GM12878 (cell line): ENCODE measurements at regions not wholly inside any gene's neighbourhood (a gene's known extent, or its start where the extent isn't known, plus 50 kb on each side); places are given as distances from the start of the nearest gene placed in this dataset.

ENCODE experiments used
- ATAC-seq: fragments of 200-7000 bp; cut with Tn5 transposase; 3 replicates; pipeline ENCODE4 v1.9.1; 2020; ENCODE audit warnings: mild to moderate bottlenecking, moderate library complexity
- BruUV-seq: library from RNA; stranded (reverse); fragments of 400-500 nt; replicated peaks from 2 replicates; lab custom pipeline; 2021; lab: Mats Ljungman, UMichigan
- CTCF ChIA-PET: fragments of 300-600 bp; sonication (Branson Sonifier 250); formaldehyde crosslinking; extraction: SDS; loops from one replicate; lab custom pipeline; 2021; ENCODE audit warnings: inconsistent platforms; lab: Yijun Ruan, JAX
- POLR2A ChIA-PET: fragments of 350-600 bp; formaldehyde crosslinking; extraction: SDS; loops from one replicate; lab custom pipeline; 2021; ENCODE audit warnings: inconsistent platforms; lab: Charles Lee
- RAD21 ChIA-PET: fragments of 300-600 bp; sonication (Branson Sonifier 250); formaldehyde crosslinking; loops from one replicate; lab custom pipeline; 2023; ENCODE audit warnings: antibody characterized with exemption; ENCODE audit not compliant: unreplicated experiment; lab: Charles Lee
- SMC1A ChIA-PET: fragments of 300-600 bp; sonication (Branson Sonifier 250); formaldehyde crosslinking; loops from one replicate; lab custom pipeline; 2023; ENCODE audit not compliant: unreplicated experiment, uncharacterized antibody; lab: Charles Lee
- DNase-seq: peaks from one replicate; pipeline ENCODE4 v3.0.0-alpha.2; 2011; ENCODE audit warnings: low read depth, low spot score
- FAIRE-seq: peaks from 3 replicates; lab custom pipeline; 2011; peaks lifted over from hg19 to GRCh38; lab: Jason Lieb, UNC
- H2AFZ ChIP-seq: 2 replicates; pipeline ENCODE4 v1.6.0; 2011; ENCODE audit warnings: low read depth, low read length, control low read depth; ENCODE audit not compliant: control insufficient read depth
- H3K27ac ChIP-seq: 2 replicates; pipeline ENCODE4 v1.5.1; 2011; ENCODE audit warnings: control low read depth; ENCODE audit not compliant: control insufficient read depth, insufficient read depth
- H3K27me3 ChIP-seq, 2 experiments: replicated peaks in 1 of 2; 2 replicates each; pipeline versions ENCODE4 v1.6.0 to v1.6.1; 2011; ENCODE audit warnings: low read length in 1 of 2; ENCODE audit not compliant: control insufficient read depth in 2 of 2, insufficient read depth in 2 of 2
- H3K36me3 ChIP-seq, 2 experiments: 2 replicates each; pipeline ENCODE4 v1.5.1; 2011; ENCODE audit warnings: low read length in 1 of 2; ENCODE audit not compliant: control insufficient read depth in 2 of 2, insufficient read depth in 2 of 2
- H3K4me1 ChIP-seq: 2 replicates; pipeline ENCODE4 v1.6.1; 2011; ENCODE audit warnings: mild to moderate bottlenecking, low read length, moderate library complexity, mixed read lengths; ENCODE audit not compliant: control insufficient read depth, insufficient read depth
- H3K4me2 ChIP-seq: 2 replicates; pipeline ENCODE4 v1.6.0; 2011; ENCODE audit warnings: control low read depth; ENCODE audit not compliant: control insufficient read depth, insufficient read depth
- H3K4me3 ChIP-seq: fragments of 200-600 bp; sonication (generic); 2 replicates; pipeline ENCODE4 v1.5.1; 2016
- H3K79me2 ChIP-seq: 2 replicates; pipeline ENCODE4 v1.6.0; 2011; ENCODE audit warnings: low read length; ENCODE audit not compliant: control insufficient read depth, insufficient read depth
- H3K9ac ChIP-seq: 2 replicates; pipeline ENCODE4 v1.8.0; 2011; ENCODE audit warnings: low read length, control low read depth, mixed read lengths; ENCODE audit not compliant: control insufficient read depth, insufficient read depth
- H3K9me3 ChIP-seq: replicated peaks from 3 replicates; pipeline ENCODE4 v1.5.1; 2011; ENCODE audit warnings: mild to moderate bottlenecking, low read length; ENCODE audit not compliant: control insufficient read depth, insufficient read depth
- H4K20me1 ChIP-seq: 2 replicates; pipeline ENCODE4 v1.6.0; 2011; ENCODE audit not compliant: control insufficient read depth, insufficient read depth
- BHLHE40 ChIP-seq, 2 experiments: fragments of 450-650 bp in 1 of 2; IDR thresholded peaks; 2 replicates each; pipeline ENCODE4 v1.6.1; 2011 to 2017; ENCODE audit warnings: low read depth in 2 of 2, borderline replicate concordance in 1 of 2, improper control_type of control experiment in 1 of 2, low read length in 1 of 2, mild to moderate bottlenecking in 1 of 2
- KLF5 ChIP-seq: fragments of 450-650 bp; IDR thresholded peaks from 2 replicates; pipeline ENCODE4 v1.6.1; 2014; ENCODE audit warnings: mild to moderate bottlenecking; ENCODE audit not compliant: partially characterized antibody
- PML ChIP-seq: IDR thresholded peaks from 2 replicates; pipeline ENCODE4 v1.6.1; 2012; ENCODE audit warnings: low read length, inconsistent platforms
- WGBS: methylation state at CpG from one replicate; pipeline ENCODE4 v1.1.6; 2016; ENCODE audit warnings: low lambda C conversion rate; ENCODE audit not compliant: insufficient replicate concordance, insufficient coverage; ENCODE audit errors: missing lambda C conversion rate; 5-methylcytosine and 5-hydroxymethylcytosine counted together
- in situ Hi-C: fragments of 300-500 bp; cut with MboI; formaldehyde crosslinking; loops from 9 replicates; pipeline ENCODE4 v1.14.3; 2018; ENCODE audit warnings: mixed read lengths
- intact Hi-C: fragments of 100-400 bp; cut with micrococcal nuclease; formaldehyde crosslinking; loops from one replicate; pipeline ENCODE4 v1.14.2; 2022; ENCODE audit not compliant: unreplicated experiment
- TF ChIP-seq, protein P1 (sequence below): fragments of 450-650 bp; IDR thresholded peaks from 2 replicates; pipeline ENCODE4 v1.6.1; 2017; ENCODE audit warnings: mild to moderate bottlenecking, low read depth, inconsistent platforms; ENCODE audit not compliant: poor library complexity, severe bottlenecking
- TF ChIP-seq, protein P2 (sequence below): IDR thresholded peaks from 2 replicates; pipeline ENCODE4 v1.6.1; 2011; ENCODE audit warnings: low read depth, mild to moderate bottlenecking, low read length, moderate library complexity, borderline replicate concordance; ENCODE audit errors: extremely low read depth
- TF ChIP-seq, protein P3 (sequence below): fragments of 150-350 bp; IDR thresholded peaks from 2 replicates; pipeline ENCODE4 v1.6.1; 2016; ENCODE audit warnings: low read depth, low read length

DNA sequence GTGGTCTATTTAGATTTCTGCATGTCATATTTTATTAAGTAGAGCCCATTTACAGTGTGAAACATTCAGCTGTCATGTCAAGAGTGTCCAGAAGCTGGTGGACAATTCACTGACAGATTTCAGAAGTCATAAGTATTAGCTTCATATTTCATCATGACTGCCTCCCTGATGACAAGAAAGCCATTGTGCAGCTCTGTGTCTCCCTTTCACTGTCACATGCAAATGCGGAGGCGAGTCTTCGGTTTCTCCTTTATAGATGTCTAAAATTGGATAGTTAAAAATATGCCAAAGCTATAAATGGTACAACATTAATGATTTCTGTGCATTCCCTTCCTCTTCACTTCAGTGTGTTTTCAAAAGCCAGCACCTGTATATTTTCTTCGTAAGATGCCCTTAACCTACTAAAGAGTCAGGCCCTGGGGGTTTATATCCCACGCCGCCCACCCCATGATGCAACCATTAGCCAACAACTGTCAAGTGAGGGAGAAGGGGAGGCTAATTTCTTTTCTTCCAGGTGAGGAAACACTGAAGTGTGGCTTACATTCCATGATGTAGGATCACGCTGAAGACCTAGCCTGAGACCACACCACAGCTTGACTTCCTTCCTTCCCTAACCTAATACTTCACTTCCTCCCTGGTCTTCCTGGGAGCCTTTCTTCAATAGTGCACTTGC is 99.6 kb upstream of the DDX18 start:
- ATAC-seq (no peak; the same call in 2 of the 3 replicates), DNase-seq (no peak), FAIRE-seq (no peak)
- Histone ChIP-seq H2AFZ (no peak overlapping the region), H3K36me3 (no peaks in the 10 kb centered on the region), H3K4me3 (no peak overlapping the region), H3K27ac (no peak overlapping the region), H3K9me3 (no peaks in the 10 kb centered on the region), H4K20me1 (no peaks in the 10 kb centered on the region), H3K4me2 (no peak overlapping the region), H3K79me2 (no peaks in the 10 kb centered on the region), H3K9ac (no peak overlapping the region), H3K27me3 (no peaks in the 10 kb centered on the region), H3K4me1 (no peaks in the 10 kb centered on the region)
- in situ Hi-C loops (no loop called here), intact Hi-C loops (no loop called here)
- RAD21 ChIA-PET: interaction anchor here (0.6 kb wide), 1 partner anchor 952 kb away, joined by 3 read pairs; no protein-coding TSS in a partner anchor
- TF ChIP-seq, protein P1, sequence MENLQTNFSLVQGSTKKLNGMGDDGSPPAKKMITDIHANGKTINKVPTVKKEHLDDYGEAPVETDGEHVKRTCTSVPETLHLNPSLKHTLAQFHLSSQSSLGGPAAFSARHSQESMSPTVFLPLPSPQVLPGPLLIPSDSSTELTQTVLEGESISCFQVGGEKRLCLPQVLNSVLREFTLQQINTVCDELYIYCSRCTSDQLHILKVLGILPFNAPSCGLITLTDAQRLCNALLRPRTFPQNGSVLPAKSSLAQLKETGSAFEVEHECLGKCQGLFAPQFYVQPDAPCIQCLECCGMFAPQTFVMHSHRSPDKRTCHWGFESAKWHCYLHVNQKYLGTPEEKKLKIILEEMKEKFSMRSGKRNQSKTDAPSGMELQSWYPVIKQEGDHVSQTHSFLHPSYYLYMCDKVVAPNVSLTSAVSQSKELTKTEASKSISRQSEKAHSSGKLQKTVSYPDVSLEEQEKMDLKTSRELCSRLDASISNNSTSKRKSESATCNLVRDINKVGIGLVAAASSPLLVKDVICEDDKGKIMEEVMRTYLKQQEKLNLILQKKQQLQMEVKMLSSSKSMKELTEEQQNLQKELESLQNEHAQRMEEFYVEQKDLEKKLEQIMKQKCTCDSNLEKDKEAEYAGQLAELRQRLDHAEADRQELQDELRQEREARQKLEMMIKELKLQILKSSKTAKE: no peak
- TF ChIP-seq, protein P2, sequence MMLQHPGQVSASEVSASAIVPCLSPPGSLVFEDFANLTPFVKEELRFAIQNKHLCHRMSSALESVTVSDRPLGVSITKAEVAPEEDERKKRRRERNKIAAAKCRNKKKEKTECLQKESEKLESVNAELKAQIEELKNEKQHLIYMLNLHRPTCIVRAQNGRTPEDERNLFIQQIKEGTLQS: no peak
- TF ChIP-seq, protein P3, sequence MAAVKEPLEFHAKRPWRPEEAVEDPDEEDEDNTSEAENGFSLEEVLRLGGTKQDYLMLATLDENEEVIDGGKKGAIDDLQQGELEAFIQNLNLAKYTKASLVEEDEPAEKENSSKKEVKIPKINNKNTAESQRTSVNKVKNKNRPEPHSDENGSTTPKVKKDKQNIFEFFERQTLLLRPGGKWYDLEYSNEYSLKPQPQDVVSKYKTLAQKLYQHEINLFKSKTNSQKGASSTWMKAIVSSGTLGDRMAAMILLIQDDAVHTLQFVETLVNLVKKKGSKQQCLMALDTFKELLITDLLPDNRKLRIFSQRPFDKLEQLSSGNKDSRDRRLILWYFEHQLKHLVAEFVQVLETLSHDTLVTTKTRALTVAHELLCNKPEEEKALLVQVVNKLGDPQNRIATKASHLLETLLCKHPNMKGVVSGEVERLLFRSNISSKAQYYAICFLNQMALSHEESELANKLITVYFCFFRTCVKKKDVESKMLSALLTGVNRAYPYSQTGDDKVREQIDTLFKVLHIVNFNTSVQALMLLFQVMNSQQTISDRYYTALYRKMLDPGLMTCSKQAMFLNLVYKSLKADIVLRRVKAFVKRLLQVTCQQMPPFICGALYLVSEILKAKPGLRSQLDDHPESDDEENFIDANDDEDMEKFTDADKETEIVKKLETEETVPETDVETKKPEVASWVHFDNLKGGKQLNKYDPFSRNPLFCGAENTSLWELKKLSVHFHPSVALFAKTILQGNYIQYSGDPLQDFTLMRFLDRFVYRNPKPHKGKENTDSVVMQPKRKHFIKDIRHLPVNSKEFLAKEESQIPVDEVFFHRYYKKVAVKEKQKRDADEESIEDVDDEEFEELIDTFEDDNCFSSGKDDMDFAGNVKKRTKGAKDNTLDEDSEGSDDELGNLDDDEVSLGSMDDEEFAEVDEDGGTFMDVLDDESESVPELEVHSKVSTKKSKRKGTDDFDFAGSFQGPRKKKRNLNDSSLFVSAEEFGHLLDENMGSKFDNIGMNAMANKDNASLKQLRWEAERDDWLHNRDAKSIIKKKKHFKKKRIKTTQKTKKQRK: no peak
- TF ChIP-seq BHLHE40 (IDR thresholded peaks at IDR 0.05; ENCODE audit: borderline replicate concordance in 1 of 2, low read depth in 2 of 2, low read length in 1 of 2) (no peak), KLF5 (no peak), PML (no peak)
- SMC1A ChIA-PET: no interaction called here
- POLR2A ChIA-PET: no interaction called here
- CTCF ChIA-PET: no interaction called here
- no TSS peak for BruUV-seq
- 12% methylated on average over 7 of the region's 7 CpGs for WGBS
